ENCODE measurements at regions not wholly inside any gene's neighbourhood (a gene's known extent, or its start where the extent isn't known, plus 50 kb on each side); places are given as distances from the start of the nearest gene placed in this dataset.
"Not testable (repeated sequence)": the region's sequence is repeated elsewhere in the genome, so short reads cannot be mapped to it uniquely, and the experiment has no call there.

GRCh38 chr14:59026081-59026480 lies 162.4 kb upstream of the DAAM1 start:
- Histone ChIP-seq H3K27ac (ENCODE audit: low read depth in 2 of 2, low read length in 1 of 2) (no peak overlapping the region), H3K4me3 (ENCODE audit: low read depth in 2 of 2, low read length in 1 of 2) (no peak overlapping the region), H3K4me1 (ENCODE audit: control insufficient read depth in 1 of 2, insufficient read depth in 2 of 2, low read depth in 1 of 2, low read length in 1 of 2) (peaks cover 0 to 5% of the 10 kb centered on the region in 2 experiments; a peak in 1 of 4 replicates), H3K9ac (no peak overlapping the region), H2AFZ (ENCODE audit: low read depth) (no peak overlapping the region), H3K36me3 (replicated peaks in 1 of 2; ENCODE audit: control insufficient read depth in 1 of 2, insufficient read depth in 2 of 2, low read length in 1 of 2) (no peaks in the 10 kb centered on the region), H3F3A (replicated peaks; ENCODE audit: insufficient read depth) (peaks cover 7% of the 10 kb centered on the region), H3K4me2 (no peak overlapping the region), H3K9me3 (no peaks in the 10 kb centered on the region), H3K27me3 (ENCODE audit: insufficient read depth) (no peaks in the 10 kb centered on the region), H3K9me2 (no peaks in the 10 kb centered on the region), H3K79me2 (ENCODE audit: insufficient read depth) (no peaks in the 10 kb centered on the region), H4K20me1 (ENCODE audit: insufficient read depth) (no peaks in the 10 kb centered on the region)
- TF ChIP-seq MAX (IDR thresholded peaks at IDR 0.05; ENCODE audit: low read depth) (no peak), NRF1 (IDR thresholded peaks at IDR 0.05; ENCODE audit: low read depth, low read length) (no peak), JUND (IDR thresholded peaks at IDR 0.05) (no peak), RAD21 (IDR thresholded peaks at IDR 0.05; ENCODE audit: low read length) (no peak), SMC3 (IDR thresholded peaks at IDR 0.05; ENCODE audit: low read depth, low read length) (no peak), CTCF (IDR thresholded peaks at IDR 0.05) (no peak), USF1 (IDR thresholded peaks at IDR 0.05; ENCODE audit: borderline replicate concordance, low read depth) (no peak), GATA2 (CRISPR knock-in tag; IDR thresholded peaks at IDR 0.05) (no peak), RCOR1 (IDR thresholded peaks at IDR 0.05; ENCODE audit: low read length) (no peak), EZH2phosphoT487 (IDR thresholded peaks at IDR 0.05; ENCODE audit: borderline replicate concordance, low read depth) (no peak), REST (IDR thresholded peaks at IDR 0.05; ENCODE audit: low read depth, low read length) (no peak), EP300 (IDR thresholded peaks at IDR 0.05; ENCODE audit: borderline replicate concordance in 1 of 2, low read depth in 1 of 2, low read length in 1 of 2) (no peak), IRF3 (IDR thresholded peaks at IDR 0.05; ENCODE audit: low read depth, low read length) (no peak), MEF2A (IDR thresholded peaks at IDR 0.05; ENCODE audit: borderline replicate concordance, low read depth) (no peak)
- WGBS (ENCODE audit: low lambda C conversion rate) = 81% methylated on average over 2 of the region's 2 CpGs
- POLR2A ChIA-PET = no interaction called here
- DNase-seq = no peak
- CTCF ChIA-PET = interaction anchor here (0.6 to 3.5 kb wide), 3 partner anchors 385 to 525 kb away, joined by 3 to 49 read pairs (median 6); partner anchors contain the start of gene DACT1

- H3K4me2 ChIP-seq; H3K9me2 ChIP-seq; H3K79me2 ChIP-seq (ENCODE audit: insufficient read depth); H2AFZ ChIP-seq (ENCODE audit: low read depth); H3F3A ChIP-seq (replicated peaks; ENCODE audit: insufficient read depth); H3K9ac ChIP-seq; H4K20me1 ChIP-seq (ENCODE audit: insufficient read depth); DNase-seq; H3K4me3 ChIP-seq (ENCODE audit: low read depth in 2 of 2, low read length in 1 of 2); H3K27me3 ChIP-seq (ENCODE audit: insufficient read depth); H3K27ac ChIP-seq (ENCODE audit: low read depth in 2 of 2, low read length in 1 of 2); H3K4me1 ChIP-seq (ENCODE audit: control insufficient read depth in 1 of 2, insufficient read depth in 2 of 2, low read depth in 1 of 2, low read length in 1 of 2); H3K36me3 ChIP-seq (replicated peaks in 1 of 2; ENCODE audit: control insufficient read depth in 1 of 2, insufficient read depth in 2 of 2, low read length in 1 of 2); POLR2A ChIA-PET; H3K9me3 ChIP-seq: not testable (repeated sequence)
- 100% methylated on average over 1 of the region's 1 CpG for WGBS (ENCODE audit: low lambda C conversion rate)
- CTCF ChIA-PET = interaction anchor here (0.6 to 3.5 kb wide), 3 partner anchors 80 to 525 kb away, joined by 3 to 49 read pairs (median 23); partner anchors contain the start of gene DACT1
These were observed 161.8 kb upstream of the DAAM1 start for GRCh38 chr14:59026640-59027039.
